ENCODE measurements at regions not wholly inside any gene's neighbourhood (a gene's known extent, or its start where the extent isn't known, plus 50 kb on each side); places are given as distances from the start of the nearest gene placed in this dataset.
"Not testable (repeated sequence)": the region's sequence is repeated elsewhere in the genome, so short reads cannot be mapped to it uniquely, and the experiment has no call there.

DNA sequence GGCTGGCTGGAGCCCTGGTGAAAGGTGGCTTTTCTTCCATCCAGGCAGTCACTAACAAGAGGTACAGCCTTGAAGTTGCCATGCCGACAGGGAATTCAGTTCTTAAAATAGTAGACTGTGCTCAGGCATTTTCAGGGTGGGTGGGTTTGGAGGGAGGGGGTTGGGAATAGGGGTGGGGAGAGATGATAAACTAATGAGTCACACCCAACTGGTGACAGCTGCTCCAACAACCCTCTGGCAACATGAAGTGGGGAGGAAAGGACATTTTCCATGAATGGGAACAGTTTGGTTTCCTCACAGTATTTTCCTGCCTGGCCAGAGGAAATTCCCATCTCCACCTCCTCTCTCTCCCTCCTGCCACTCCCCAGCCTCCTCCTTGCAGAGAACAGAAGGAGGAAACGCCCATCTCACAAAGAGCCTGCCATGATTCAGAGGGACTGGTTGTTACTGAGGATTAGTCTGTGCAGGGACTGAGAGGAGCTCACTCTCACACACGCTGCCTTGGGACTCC, 113.0 kb upstream of the SLC1A4 start:
- peak; percentile 77 for DNase-seq (ENCODE audit: low read depth, low spot score)
- H3K4me1 ChIP-seq (ENCODE audit: insufficient read depth, insufficient read length) = no peaks in the 10 kb centered on the region
- H3K9me3 ChIP-seq (ENCODE audit: insufficient read depth, low read length) = no peaks in the 10 kb centered on the region
- H3K4me3 ChIP-seq (ENCODE audit: insufficient read length, low read depth) = no peak overlapping the region
- H3K27me3 ChIP-seq (ENCODE audit: insufficient read depth, insufficient read length) = no peaks in the 10 kb centered on the region
- no peaks in the 10 kb centered on the region for H3K36me3 ChIP-seq (ENCODE audit: insufficient read depth, insufficient read length, low read length)
- TF ChIP-seq ZNF274 (IDR thresholded peaks at IDR 0.05; ENCODE audit: low read depth, low read length) (no peak), SUZ12 (IDR thresholded peaks at IDR 0.05; ENCODE audit: extremely low read depth, insufficient read depth, insufficient read length) (no peak), YY1 (IDR thresholded peaks at IDR 0.05; ENCODE audit: insufficient read depth, insufficient read length) (no peak)
- H3K9ac ChIP-seq (ENCODE audit: insufficient read length, low read depth) = peak overlapping the region; percentile 32

DNA sequence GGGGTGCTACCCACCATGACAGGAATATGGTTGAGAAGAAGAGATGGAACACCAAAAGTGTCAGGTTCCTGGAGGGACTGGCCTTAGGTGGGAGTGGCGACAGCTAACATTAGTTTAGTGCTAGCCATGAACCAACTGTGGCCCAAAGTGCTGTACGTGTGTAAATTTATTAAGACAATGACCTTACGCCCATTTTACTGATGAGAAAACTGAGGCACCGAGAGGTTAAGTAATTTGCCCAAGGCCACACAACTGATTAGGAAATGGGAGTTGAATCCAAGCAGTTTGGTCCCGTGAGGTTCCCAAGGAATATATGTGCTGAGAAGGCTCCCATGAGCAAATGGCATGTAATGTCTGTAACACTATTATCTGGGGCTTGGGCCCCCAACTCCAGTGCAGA, 109.5 kb upstream of the SLC1A4 start:
- Histone ChIP-seq H3K27me3 (ENCODE audit: insufficient read depth, insufficient read length) (no peaks in the 10 kb centered on the region), H3K4me3 (ENCODE audit: insufficient read length, low read depth) (no peak overlapping the region), H3K9me3 (ENCODE audit: insufficient read depth, low read length) (no peaks in the 10 kb centered on the region), H3K4me1 (ENCODE audit: insufficient read depth, insufficient read length) (no peaks in the 10 kb centered on the region), H3K9ac (ENCODE audit: insufficient read length, low read depth) (no peak overlapping the region), H3K36me3 (ENCODE audit: insufficient read depth, insufficient read length, low read length) (no peaks in the 10 kb centered on the region)
- DNase-seq (ENCODE audit: low read depth, low spot score) = no peak
- TF ChIP-seq SUZ12 (IDR thresholded peaks at IDR 0.05; ENCODE audit: extremely low read depth, insufficient read depth, insufficient read length) (no peak), YY1 (IDR thresholded peaks at IDR 0.05; ENCODE audit: insufficient read depth, insufficient read length) (no peak), ZNF274 (IDR thresholded peaks at IDR 0.05; ENCODE audit: low read depth, low read length) (no peak)

GRCh38 chr2:64880193-64880951, 108.8 kb upstream of the SLC1A4 start:
- no peaks in the 10 kb centered on the region for H3K36me3 ChIP-seq (ENCODE audit: insufficient read depth, insufficient read length, low read length)
- no peak for TF ChIP-seq ZNF274 (IDR thresholded peaks at IDR 0.05; ENCODE audit: low read depth, low read length)
- TF ChIP-seq YY1 (IDR thresholded peaks at IDR 0.05; ENCODE audit: insufficient read depth, insufficient read length) = no peak
- no peak for TF ChIP-seq SUZ12 (IDR thresholded peaks at IDR 0.05; ENCODE audit: extremely low read depth, insufficient read depth, insufficient read length)
- no peak for DNase-seq (ENCODE audit: low read depth, low spot score)
- H3K4me1 ChIP-seq (ENCODE audit: insufficient read depth, insufficient read length) = no peaks in the 10 kb centered on the region
- H3K9me3 ChIP-seq (ENCODE audit: insufficient read depth, low read length) = no peaks in the 10 kb centered on the region
- no peaks in the 10 kb centered on the region for H3K27me3 ChIP-seq (ENCODE audit: insufficient read depth, insufficient read length)
- H3K9ac ChIP-seq (ENCODE audit: insufficient read length, low read depth) = no peak overlapping the region
- H3K4me3 ChIP-seq (ENCODE audit: insufficient read length, low read depth) = no peak overlapping the region

GRCh38 chr2:64881037-64881492, 108.1 kb upstream of the SLC1A4 start:
- no peak for DNase-seq (ENCODE audit: low read depth, low spot score)
- no peak overlapping the region for H3K9ac ChIP-seq (ENCODE audit: insufficient read length, low read depth)
- no peak for TF ChIP-seq ZNF274 (IDR thresholded peaks at IDR 0.05; ENCODE audit: low read depth, low read length)
- no peak for TF ChIP-seq YY1 (IDR thresholded peaks at IDR 0.05; ENCODE audit: insufficient read depth, insufficient read length)
- TF ChIP-seq SUZ12 (IDR thresholded peaks at IDR 0.05; ENCODE audit: extremely low read depth, insufficient read depth, insufficient read length) = no peak
- no peaks in the 10 kb centered on the region for H3K4me1 ChIP-seq (ENCODE audit: insufficient read depth, insufficient read length)
- no peak overlapping the region for H3K4me3 ChIP-seq (ENCODE audit: insufficient read length, low read depth)
- H3K9me3 ChIP-seq (ENCODE audit: insufficient read depth, low read length) = no peaks in the 10 kb centered on the region
- H3K27me3 ChIP-seq (ENCODE audit: insufficient read depth, insufficient read length) = no peaks in the 10 kb centered on the region
- H3K36me3 ChIP-seq (ENCODE audit: insufficient read depth, insufficient read length, low read length) = no peaks in the 10 kb centered on the region

DNA sequence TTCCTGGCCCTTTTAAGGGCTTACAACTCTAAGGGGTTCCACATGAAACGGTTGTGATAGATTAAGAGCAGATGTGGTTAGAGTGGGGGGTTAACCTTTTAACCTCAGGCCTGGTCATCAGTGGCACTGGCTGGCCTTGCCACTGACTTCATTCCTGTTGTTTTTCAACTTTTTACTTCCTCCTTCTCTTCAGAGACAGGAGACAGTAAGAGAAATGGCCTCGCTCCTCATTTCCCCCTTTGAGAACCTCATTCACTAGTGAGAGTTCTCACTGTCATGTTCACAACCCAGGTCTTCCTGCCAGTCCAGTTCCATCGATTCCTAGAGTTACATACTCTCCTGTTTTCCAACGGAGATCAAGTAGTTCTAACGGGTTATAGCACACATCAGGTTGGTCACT, 101.6 kb upstream of the SLC1A4 start:
- Histone ChIP-seq H3K36me3 (ENCODE audit: insufficient read depth, insufficient read length, low read length) (no peaks in the 10 kb centered on the region), H3K9ac (ENCODE audit: insufficient read length, low read depth) (no peak overlapping the region), H3K4me3 (ENCODE audit: insufficient read length, low read depth) (no peak overlapping the region), H3K4me1 (ENCODE audit: insufficient read depth, insufficient read length) (no peaks in the 10 kb centered on the region), H3K9me3 (ENCODE audit: insufficient read depth, low read length) (peaks cover 35% of the 10 kb centered on the region; the same call in 1 of the 2 replicates), H3K27me3 (ENCODE audit: insufficient read depth, insufficient read length) (no peaks in the 10 kb centered on the region)
- no peak for DNase-seq (ENCODE audit: low read depth, low spot score)
- TF ChIP-seq YY1 (IDR thresholded peaks at IDR 0.05; ENCODE audit: insufficient read depth, insufficient read length) = no peak
- TF ChIP-seq ZNF274 (IDR thresholded peaks at IDR 0.05; ENCODE audit: low read depth, low read length) = no peak
- TF ChIP-seq SUZ12 (IDR thresholded peaks at IDR 0.05; ENCODE audit: extremely low read depth, insufficient read depth, insufficient read length) = no peak

DNA sequence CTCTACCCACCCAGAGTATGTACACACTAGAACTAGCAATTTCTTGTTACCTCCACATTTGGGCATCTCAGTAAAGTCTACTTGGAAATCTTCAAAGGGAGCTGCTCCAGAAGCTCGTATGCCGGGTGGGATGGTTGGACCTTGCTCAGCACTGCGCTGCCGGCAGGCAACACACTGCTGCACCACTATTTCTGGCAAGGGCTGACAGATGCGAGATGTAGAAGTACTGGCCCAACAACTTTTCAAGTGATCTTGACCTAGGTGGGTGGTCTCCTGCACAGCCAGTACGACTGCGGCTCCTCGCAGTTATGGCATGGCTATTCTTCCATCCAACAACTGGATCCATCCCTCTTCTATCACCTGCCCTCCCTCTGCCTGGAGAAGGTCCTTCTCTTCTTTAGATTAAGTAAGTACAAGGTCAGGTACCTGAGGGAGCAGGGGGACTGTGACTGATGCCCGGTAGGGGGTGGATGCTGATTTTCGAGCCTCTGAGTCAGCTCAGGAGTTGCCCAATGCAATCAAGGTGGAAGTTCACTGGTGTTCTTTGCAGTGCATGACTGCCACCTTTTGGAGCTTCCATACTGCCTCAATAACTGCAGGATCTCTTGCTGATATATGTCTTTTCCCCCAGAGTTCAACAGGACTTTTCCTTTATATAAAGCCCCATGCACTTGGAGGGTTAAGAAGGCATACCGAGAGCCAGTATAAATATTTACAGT, 100.4 kb upstream of the SLC1A4 start:
- Histone ChIP-seq H3K4me3 (ENCODE audit: insufficient read length, low read depth) (no peak overlapping the region), H3K4me1 (ENCODE audit: insufficient read depth, insufficient read length) (no peaks in the 10 kb centered on the region), H3K27me3 (ENCODE audit: insufficient read depth, insufficient read length) (no peaks in the 10 kb centered on the region), H3K36me3 (ENCODE audit: insufficient read depth, insufficient read length, low read length) (no peaks in the 10 kb centered on the region), H3K9me3 (ENCODE audit: insufficient read depth, low read length) (peaks cover 35% of the 10 kb centered on the region; the same call in 1 of the 2 replicates), H3K9ac (ENCODE audit: insufficient read length, low read depth) (no peak overlapping the region)
- DNase-seq (ENCODE audit: low read depth, low spot score) = peak; percentile 49
- TF ChIP-seq YY1 (IDR thresholded peaks at IDR 0.05; ENCODE audit: insufficient read depth, insufficient read length) = no peak

- H3K9ac ChIP-seq (ENCODE audit: insufficient read length, low read depth) = no peak overlapping the region
- H3K9me3 ChIP-seq (ENCODE audit: insufficient read depth, low read length) = peaks cover 35% of the 10 kb centered on the region; the same call in 1 of the 2 replicates
- no peak for DNase-seq (ENCODE audit: low read depth, low spot score)
- no peaks in the 10 kb centered on the region for H3K4me1 ChIP-seq (ENCODE audit: insufficient read depth, insufficient read length)
- H3K36me3 ChIP-seq (ENCODE audit: insufficient read depth, insufficient read length, low read length) = no peaks in the 10 kb centered on the region
- H3K4me3 ChIP-seq (ENCODE audit: insufficient read length, low read depth) = no peak overlapping the region
- TF ChIP-seq ZNF274 (IDR thresholded peaks at IDR 0.05; ENCODE audit: low read depth, low read length) (no peak), YY1 (IDR thresholded peaks at IDR 0.05; ENCODE audit: insufficient read depth, insufficient read length) (no peak), SUZ12 (IDR thresholded peaks at IDR 0.05; ENCODE audit: extremely low read depth, insufficient read depth, insufficient read length) (no peak)
- H3K27me3 ChIP-seq (ENCODE audit: insufficient read depth, insufficient read length) = no peaks in the 10 kb centered on the region
Measured at GRCh38 chr2:64889803-64890202, 99.4 kb upstream of the SLC1A4 start.

GRCh38 chr2:64896572-64896971, 92.6 kb upstream of the SLC1A4 start:
- not testable (repeated sequence) for H3K4me3 ChIP-seq (ENCODE audit: insufficient read length, low read depth); H3K36me3 ChIP-seq (ENCODE audit: insufficient read depth, insufficient read length, low read length); H3K9me3 ChIP-seq (ENCODE audit: insufficient read depth, low read length); DNase-seq (ENCODE audit: low read depth, low spot score); H3K27me3 ChIP-seq (ENCODE audit: insufficient read depth, insufficient read length); H3K4me1 ChIP-seq (ENCODE audit: insufficient read depth, insufficient read length); H3K9ac ChIP-seq (ENCODE audit: insufficient read length, low read depth)
